ENCODE measurements at regions not wholly inside any gene's neighbourhood (a gene's known extent, or its start where the extent isn't known, plus 50 kb on each side); places are given as distances from the start of the nearest gene placed in this dataset.

DNA sequence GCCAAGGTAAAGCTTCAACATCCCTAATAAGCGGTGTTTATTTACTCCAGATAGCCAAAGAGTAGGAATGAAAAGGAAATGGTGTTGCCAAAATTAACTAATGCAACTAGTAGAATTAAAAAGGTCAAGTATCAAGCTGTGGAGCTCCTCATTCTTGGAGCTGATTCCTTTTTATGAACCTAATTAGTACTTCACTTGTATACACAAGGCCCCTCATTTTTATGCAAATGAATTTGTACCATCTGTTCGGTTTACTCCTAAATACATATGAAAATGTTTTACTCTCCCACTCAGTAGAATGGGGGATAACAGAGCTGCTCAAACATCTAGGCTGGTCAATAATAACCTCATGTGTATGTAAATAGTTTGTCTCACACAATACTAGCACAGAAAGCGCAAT is 426.4 kb upstream of the LUZP2 start:
- DNase-seq (ENCODE audit: low spot score) = no peak

DNA sequence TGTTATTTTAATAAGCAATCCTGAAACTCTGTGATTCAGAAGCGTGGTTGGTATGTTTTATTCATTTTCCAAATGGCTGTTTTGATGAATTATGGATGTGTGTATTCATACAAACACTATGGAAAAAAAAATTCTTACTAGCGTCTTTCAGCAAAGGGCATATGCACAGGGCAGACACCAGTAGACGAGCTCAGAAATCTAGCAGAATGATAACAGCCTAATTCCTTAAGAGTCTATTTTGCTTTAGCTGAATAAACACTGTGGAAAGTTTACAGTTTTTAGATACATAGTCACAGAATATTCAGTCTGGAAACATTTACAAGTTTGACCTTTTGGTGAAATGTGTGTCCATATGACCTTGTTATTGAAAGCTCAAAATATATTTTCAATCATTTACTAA is 418.8 kb upstream of the LUZP2 start:
- no peak for DNase-seq (ENCODE audit: low spot score)

- no peak for DNase-seq (ENCODE audit: low spot score)
These were observed 414.6 kb upstream of the LUZP2 start for GRCh38 chr11:24082241-24082640.

GRCh38 chr11:24082860-24083259 is 414.0 kb upstream of the LUZP2 start:
- no peak for DNase-seq (ENCODE audit: low spot score)

DNA sequence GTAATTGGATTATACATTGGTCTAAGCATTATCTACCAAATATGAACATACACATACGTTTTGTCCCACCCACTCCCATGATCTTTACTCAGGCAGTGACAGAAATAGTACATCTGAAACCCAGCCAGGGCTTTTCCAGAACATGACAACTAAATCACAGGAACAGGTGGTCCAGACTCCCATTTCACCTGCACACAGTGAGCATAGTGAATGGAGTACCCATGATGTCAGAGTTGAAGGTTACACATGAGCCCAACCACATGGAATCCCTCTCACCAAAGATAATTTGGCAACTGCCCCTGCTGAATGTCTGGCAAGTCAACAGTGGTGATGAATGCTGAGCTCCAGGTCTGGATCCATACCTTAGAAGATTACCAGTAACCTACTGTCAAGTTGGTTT is 411.9 kb upstream of the LUZP2 start:
- DNase-seq (ENCODE audit: low spot score) = no peak

- no peak for DNase-seq (ENCODE audit: low spot score)
These were observed 409.9 kb upstream of the LUZP2 start for GRCh38 chr11:24086921-24087320.

DNA sequence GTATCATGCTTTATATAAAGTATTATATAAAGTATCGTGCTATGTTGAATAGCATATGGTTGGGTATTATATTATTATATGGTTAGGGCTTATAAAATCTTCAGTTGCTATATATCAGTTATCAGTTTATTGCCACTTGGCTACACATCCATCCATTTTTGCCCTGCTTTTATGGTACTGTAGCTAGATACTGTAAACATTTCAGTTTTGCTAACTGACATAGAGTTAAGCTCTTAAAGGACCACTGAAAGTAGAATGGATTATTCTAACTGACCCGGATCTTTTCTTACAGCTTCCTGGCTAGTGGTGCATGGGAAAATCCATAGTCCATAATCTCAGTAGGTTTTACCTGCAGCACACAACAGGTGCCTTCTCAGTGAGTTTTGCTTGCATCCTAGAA is 405.3 kb upstream of the LUZP2 start:
- DNase-seq (ENCODE audit: low spot score) = no peak

DNA sequence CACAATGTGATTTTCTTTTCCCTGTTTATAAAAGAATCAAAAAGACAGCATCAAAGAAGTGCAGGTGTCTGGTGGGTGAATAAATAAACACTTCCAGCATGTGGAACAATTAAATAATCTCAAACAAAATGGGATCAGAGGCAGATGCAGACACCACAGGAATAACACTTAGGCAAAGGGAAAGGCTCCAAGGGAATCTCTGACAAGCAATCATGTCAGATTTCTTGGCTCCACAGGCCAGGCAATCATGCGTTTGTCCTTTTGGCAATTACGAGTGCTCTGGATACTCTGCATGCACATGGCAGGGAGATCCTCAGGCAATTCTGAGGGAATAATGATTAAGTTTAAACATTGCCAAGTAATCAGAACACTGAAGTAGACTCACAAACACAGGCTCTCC is 403.5 kb upstream of the LUZP2 start:
- no peak for DNase-seq (ENCODE audit: low spot score)

GRCh38 chr11:24108609-24109008 is 388.2 kb upstream of the LUZP2 start:
- no peak for DNase-seq (ENCODE audit: low spot score)

DNA sequence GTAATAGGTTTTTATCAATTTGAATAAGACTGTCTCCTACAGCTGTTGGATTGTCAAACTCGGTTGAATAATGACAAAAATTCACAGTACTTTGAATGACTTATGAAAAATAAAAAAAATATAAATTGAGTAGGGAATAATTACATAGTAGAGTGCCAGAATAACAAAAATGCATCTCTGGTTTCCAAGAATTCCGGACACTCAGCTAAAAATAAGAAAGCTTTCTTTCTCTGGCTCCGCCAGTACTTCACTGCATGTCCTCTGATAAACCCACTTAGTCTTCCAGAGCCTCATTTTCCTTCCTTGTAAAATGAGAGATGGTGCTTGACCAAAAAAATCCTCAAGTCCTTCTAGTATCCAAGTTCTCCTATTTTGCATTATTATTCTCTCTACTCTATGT is 374.6 kb upstream of the LUZP2 start:
- no peak for DNase-seq (ENCODE audit: low spot score)

- DNase-seq (ENCODE audit: low spot score) = no peak
These were observed 372.0 kb upstream of the LUZP2 start for GRCh38 chr11:24124876-24125275.

- no peak for DNase-seq (ENCODE audit: low spot score)
These were observed 365.2 kb upstream of the LUZP2 start for GRCh38 chr11:24131698-24132097.

- DNase-seq (ENCODE audit: low spot score) = no peak
These were observed 364.4 kb upstream of the LUZP2 start for GRCh38 chr11:24132471-24132870.

GRCh38 chr11:24134879-24135589 is 361.8 kb upstream of the LUZP2 start:
- no peak for DNase-seq (ENCODE audit: low spot score)

DNA sequence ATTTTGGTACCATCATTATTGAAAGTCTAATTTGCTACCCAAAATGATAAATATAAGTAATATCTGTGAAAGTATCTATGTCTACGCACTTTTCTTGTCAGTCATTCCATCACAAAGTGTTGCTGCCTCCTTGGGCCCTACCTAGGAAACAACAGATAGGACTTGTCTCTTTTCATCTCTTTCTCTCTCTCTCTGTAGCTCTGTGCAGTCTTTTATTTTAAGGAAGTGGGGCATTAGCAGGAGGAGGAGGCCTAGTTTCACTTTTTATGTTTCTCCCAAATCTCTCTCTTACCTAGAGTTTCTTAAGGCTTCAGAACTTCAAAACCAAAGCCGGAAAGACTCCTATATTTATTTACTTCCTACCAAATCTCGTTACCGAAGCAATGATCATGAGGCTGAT is 354.8 kb upstream of the LUZP2 start:
- DNase-seq (ENCODE audit: low spot score) = no peak

- DNase-seq (ENCODE audit: low spot score) = no peak
These were observed 351.4 kb upstream of the LUZP2 start for GRCh38 chr11:24145411-24145810.

DNA sequence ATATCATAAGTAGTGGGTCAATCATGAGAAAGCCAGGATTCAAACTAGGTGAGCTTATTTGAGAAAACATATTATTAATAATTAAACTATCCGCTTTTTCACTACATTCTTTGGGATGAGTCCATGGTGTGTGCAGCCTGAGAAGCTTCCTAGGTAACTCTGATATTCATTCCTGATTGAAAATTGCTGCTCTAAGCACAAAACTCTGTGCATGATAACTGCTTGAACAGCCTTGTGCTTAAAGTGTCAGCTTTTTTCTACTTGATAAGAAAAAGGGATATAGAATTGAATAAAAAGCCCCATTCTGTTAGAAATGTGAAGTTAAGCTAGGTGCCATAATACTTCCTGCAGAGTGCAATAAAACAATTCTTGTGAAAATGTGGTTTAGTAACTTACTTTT is 343.5 kb upstream of the LUZP2 start:
- no peak for DNase-seq (ENCODE audit: low spot score)

DNA sequence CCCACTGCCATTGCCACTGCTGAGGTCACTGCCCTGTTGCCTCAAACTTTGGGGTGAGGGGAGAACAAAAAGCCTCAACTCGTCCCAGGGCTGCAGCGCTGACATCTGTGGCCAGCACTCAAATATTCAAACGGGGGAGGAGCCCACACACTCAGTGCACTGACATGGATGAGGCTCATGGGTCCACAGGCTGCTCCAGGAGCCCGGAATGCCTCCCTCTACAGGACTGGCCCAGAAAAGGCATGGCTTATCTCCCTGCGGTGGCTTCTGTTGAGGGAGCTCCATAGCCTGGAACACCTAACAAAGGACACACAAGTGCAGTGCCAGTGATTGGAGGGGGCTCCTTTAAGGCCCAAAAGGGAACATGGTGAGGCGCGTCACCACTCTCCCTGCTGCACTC is 341.1 kb upstream of the LUZP2 start:
- no peak for DNase-seq (ENCODE audit: low spot score)

DNA sequence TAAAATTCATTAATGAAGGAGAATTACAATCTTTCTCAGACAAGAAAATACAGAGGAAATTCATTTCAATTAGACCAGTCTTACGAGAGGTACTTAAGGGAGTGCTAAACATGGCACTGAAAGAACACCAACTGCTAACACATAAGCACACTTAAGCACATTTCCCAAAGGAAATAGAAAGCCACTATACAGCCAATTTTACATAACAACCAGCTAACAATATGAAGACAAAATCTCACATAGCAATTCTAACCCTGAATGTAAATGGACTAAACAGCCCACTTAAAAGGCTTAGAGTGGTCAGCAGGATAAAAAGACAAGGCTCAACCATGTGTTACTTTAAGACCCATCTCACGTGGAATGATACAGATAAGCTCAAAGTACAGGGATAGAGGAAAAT is 339.5 kb upstream of the LUZP2 start:
- DNase-seq (ENCODE audit: low spot score) = no peak

DNA sequence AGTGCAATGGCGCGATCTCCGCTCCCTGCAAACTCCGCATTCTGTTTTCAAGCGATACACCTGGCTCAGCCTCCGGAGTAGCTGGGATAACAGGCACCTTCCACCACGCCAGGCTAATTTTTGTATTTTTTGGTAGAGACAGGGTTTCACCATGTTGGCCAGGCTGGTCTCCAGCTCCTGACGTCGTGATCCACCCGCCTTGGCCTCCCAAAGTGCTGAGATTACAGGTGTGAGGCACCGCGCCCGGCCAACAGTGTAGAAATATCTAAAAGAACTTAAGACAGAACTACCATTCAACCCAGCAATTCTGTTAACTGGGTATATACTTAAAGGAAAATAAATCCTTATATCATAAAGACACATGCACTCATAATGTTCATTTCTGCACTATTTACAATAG is 335.3 kb upstream of the LUZP2 start:
- DNase-seq (ENCODE audit: low spot score) = no peak

DNA sequence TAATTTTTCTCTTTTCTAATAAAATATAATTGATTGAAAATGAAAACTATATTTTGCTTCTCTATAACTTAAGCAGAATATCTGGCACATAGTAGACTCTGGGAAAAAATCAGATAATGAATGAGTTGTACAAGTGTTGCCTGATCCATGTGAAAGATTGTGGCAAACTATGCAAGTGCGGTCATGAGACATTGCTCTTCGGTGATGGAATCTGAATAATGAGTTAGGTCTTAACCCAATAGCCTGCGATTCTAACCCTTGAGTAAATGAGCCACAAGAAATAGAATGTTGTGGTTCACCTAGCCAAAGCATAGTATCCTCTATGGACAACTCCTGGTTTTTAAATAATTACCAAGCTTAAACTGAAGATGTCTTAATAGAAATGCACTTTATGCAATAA is 333.7 kb upstream of the LUZP2 start:
- no peak for DNase-seq (ENCODE audit: low spot score)

GRCh38 chr11:24163841-24164240 is 333.0 kb upstream of the LUZP2 start:
- DNase-seq (ENCODE audit: low spot score) = no peak

DNA sequence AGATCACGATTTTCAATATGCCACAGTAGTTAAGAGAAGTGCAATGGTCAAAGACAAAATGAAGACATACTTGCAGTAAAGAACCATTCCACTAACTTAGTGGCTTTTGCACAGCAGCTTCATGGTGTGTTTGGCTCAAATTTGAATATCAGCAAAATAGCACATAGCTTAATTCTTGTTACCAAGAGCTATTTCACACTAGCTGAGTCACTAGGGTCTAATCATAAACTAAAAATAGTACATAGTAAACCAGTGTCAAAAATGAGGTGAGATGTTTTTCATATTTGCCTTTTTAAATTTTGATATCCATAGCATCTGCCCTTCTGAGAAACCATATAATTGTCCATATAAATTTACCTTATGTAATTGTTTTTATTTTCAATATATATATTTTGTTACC is 325.0 kb upstream of the LUZP2 start:
- DNase-seq (ENCODE audit: low spot score) = no peak

GRCh38 chr11:24181395-24182047 is 315.3 kb upstream of the LUZP2 start:
- no peak for DNase-seq (ENCODE audit: low spot score)

Data from activated CD4-positive, alpha-beta T cell treated with anti-CD3 and anti-CD28 coated beads, Interleukin-2, Interleukin-4, amounts not matched to agents 100 ng/mL and 50 ng/mL, durations not matched to agents 16 hours and 8 hours (primary cell).